ENCODE measurements at regions not wholly inside any gene's neighbourhood (a gene's known extent, or its start where the extent isn't known, plus 50 kb on each side); places are given as distances from the start of the nearest gene placed in this dataset.

DNA sequence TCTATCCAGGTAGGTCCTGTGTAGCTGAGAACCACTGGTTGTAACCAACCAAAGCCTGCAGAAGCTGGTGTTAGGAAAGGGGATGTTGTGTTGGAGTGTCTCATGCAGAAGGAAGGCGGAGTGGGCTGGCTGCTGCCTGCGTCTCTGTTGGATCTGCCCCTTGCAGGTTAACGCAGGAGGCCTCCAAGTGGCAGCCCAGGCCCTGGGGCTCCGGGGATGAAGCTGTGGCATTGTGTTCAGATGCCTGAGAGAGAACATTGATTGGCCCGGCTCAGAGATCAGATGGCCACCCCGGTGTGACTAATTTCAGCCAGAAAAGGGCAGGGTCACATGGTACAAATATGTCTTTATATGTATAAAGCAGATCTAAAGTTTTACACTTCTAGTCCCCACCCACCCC is 216.0 kb downstream of the GLI2 start:
- TF ChIP-seq, protein P1, sequence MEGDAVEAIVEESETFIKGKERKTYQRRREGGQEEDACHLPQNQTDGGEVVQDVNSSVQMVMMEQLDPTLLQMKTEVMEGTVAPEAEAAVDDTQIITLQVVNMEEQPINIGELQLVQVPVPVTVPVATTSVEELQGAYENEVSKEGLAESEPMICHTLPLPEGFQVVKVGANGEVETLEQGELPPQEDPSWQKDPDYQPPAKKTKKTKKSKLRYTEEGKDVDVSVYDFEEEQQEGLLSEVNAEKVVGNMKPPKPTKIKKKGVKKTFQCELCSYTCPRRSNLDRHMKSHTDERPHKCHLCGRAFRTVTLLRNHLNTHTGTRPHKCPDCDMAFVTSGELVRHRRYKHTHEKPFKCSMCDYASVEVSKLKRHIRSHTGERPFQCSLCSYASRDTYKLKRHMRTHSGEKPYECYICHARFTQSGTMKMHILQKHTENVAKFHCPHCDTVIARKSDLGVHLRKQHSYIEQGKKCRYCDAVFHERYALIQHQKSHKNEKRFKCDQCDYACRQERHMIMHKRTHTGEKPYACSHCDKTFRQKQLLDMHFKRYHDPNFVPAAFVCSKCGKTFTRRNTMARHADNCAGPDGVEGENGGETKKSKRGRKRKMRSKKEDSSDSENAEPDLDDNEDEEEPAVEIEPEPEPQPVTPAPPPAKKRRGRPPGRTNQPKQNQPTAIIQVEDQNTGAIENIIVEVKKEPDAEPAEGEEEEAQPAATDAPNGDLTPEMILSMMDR (IDR thresholded peaks at IDR 0.05; ENCODE audit: poor library complexity): no peak
- TF ChIP-seq EZH2 (IDR thresholded peaks at IDR 0.05; ENCODE audit: borderline replicate concordance) (no peak), EZH2phosphoT487 (IDR thresholded peaks at IDR 0.05; ENCODE audit: low read depth, severe bottlenecking, unreplicated experiment) (no peak)
